Endothelial cell (in vitro differentiated cells): ENCODE measurements at regions not wholly inside any gene's neighbourhood (a gene's known extent, or its start where the extent isn't known, plus 50 kb on each side); places are given as distances from the start of the nearest gene placed in this dataset.

Source experiments
- DNase-seq: peaks from one replicate; pipeline ENCODE4 v3.0.0; 2021; ENCODE audit warnings: low spot score
- H3K27ac Mint-ChIP-seq: one replicate; pipeline ENCODE4 v1.8.0; 2021; ENCODE audit warnings: mixed read lengths, inconsistent platforms; ENCODE audit not compliant: unreplicated experiment
- H3K27me3 Mint-ChIP-seq: one replicate; pipeline ENCODE4 v1.8.0; 2021; ENCODE audit warnings: mild to moderate bottlenecking, moderate library complexity, mixed read lengths, inconsistent platforms; ENCODE audit not compliant: unreplicated experiment
- H3K36me3 Mint-ChIP-seq: one replicate; pipeline ENCODE4 v1.8.0; 2021; ENCODE audit warnings: mild to moderate bottlenecking, low read depth, mixed read lengths, inconsistent platforms; ENCODE audit not compliant: unreplicated experiment
- H3K4me1 Mint-ChIP-seq: one replicate; pipeline ENCODE4 v1.8.0; 2021; ENCODE audit warnings: mild to moderate bottlenecking, mixed read lengths, inconsistent platforms; ENCODE audit not compliant: unreplicated experiment
- H3K4me3 Mint-ChIP-seq: one replicate; pipeline ENCODE4 v1.8.0; 2021; ENCODE audit warnings: mild to moderate bottlenecking, mixed read lengths, inconsistent platforms; ENCODE audit not compliant: unreplicated experiment
- H3K9me3 Mint-ChIP-seq: one replicate; pipeline ENCODE4 v1.8.0; 2021; ENCODE audit warnings: mixed read lengths, inconsistent platforms; ENCODE audit not compliant: unreplicated experiment
- CTCF ChIP-seq: fragments of 200-600 bp; sonication (generic); IDR thresholded peaks from one replicate; pipeline ENCODE4 v1.5.0; 2021; ENCODE audit warnings: antibody characterized with exemption; ENCODE audit not compliant: unreplicated experiment

GRCh38 chr10:129094861-129095260 lies 372.2 kb upstream of the MGMT start:
- no peak overlapping the region for H3K27ac Mint-ChIP-seq
- H3K4me1 Mint-ChIP-seq, result peaks cover 3% of the 10 kb centered on the region
- H3K9me3 Mint-ChIP-seq, result no peaks in the 10 kb centered on the region
- TF ChIP-seq CTCF, result no peak
- no peaks in the 10 kb centered on the region for H3K36me3 Mint-ChIP-seq
- no peak overlapping the region for H3K4me3 Mint-ChIP-seq
- no peak for DNase-seq
- no peaks in the 10 kb centered on the region for H3K27me3 Mint-ChIP-seq

GRCh38 chr10:129095680-129096064 lies 371.4 kb upstream of the MGMT start:
- Mint-ChIP-seq H3K4me1 (peaks cover 5% of the 10 kb centered on the region), H3K27me3 (no peaks in the 10 kb centered on the region), H3K4me3 (no peak overlapping the region), H3K27ac (no peak overlapping the region), H3K36me3 (no peaks in the 10 kb centered on the region), H3K9me3 (no peaks in the 10 kb centered on the region)
- TF ChIP-seq CTCF, result no peak
- no peak for DNase-seq

DNA sequence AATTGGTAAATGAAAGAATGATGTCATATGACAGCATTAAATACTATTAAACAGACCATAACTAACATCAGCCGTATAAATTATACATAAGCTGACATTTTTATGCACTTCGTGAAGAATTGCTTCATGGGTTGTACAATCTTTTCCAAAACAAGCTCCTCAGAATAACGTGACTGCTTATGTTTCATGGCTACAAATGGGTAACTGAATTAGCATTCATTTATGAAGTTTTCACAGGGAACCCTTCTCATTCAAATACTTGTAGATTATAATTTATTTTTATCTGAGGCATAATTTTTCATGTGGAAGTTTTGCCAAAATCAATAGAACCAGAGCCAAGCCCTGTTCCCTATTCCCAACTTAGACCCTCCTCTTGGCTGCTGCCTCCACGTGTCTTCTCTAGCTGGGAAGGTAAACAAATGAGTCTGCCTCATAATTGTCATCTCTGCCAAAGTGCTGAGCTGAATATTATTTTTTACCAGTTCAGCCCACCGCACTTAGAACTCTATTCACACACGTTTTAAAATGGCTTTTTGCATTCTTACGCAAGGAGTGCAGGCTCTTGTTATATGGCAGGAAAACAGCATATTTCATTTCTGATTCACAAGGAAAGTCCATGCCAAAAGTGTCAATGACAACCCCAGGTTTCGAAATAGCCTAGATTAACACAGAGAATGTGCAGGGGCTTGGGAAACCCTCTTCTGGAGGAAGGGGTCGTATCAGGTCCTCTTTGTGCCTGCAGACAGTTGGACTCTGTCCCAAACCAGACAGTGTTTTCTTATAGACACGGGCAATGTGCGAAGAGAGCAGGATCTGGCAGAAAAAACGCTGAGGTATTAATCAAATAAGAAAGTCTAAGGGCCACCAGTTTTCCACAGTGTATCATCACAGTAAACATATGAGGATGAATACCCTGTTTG lies 370.7 kb upstream of the MGMT start:
- Mint-ChIP-seq H3K9me3 (no peaks in the 10 kb centered on the region), H3K27me3 (no peaks in the 10 kb centered on the region), H3K27ac (no peak overlapping the region), H3K4me1 (peaks cover 8% of the 10 kb centered on the region), H3K4me3 (no peak overlapping the region), H3K36me3 (no peaks in the 10 kb centered on the region)
- TF ChIP-seq CTCF, result no peak
- DNase-seq, result no peak

GRCh38 chr10:129097776-129098330 lies 369.2 kb upstream of the MGMT start:
- Mint-ChIP-seq H3K9me3 (no peaks in the 10 kb centered on the region), H3K4me3 (no peak overlapping the region), H3K27me3 (no peaks in the 10 kb centered on the region), H3K27ac (no peak overlapping the region), H3K4me1 (peaks cover 7% of the 10 kb centered on the region), H3K36me3 (no peaks in the 10 kb centered on the region)
- DNase-seq, result no peak
- no peak for TF ChIP-seq CTCF

DNA sequence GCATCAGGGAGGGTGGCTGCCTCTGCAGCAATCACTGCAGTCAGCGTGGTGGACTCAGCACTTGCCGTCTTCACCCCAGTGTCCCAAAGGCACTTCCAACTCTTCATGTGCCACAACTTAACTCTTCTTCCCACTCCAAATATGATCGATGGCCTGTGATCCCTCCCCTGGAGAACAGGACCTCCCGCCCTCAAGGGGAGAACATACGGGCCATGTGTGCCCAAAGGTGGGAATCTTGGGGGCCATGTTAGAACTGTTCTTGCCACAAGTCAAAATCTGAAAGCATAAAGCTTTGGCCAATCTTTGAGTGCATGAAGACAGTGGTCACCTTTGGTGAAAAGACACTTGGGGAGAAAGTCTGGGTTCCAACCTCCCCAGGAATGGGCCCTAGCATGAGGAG lies 368.5 kb upstream of the MGMT start:
- Mint-ChIP-seq H3K27ac (no peak overlapping the region), H3K4me3 (no peak overlapping the region), H3K4me1 (peaks cover 7% of the 10 kb centered on the region), H3K36me3 (no peaks in the 10 kb centered on the region), H3K9me3 (no peaks in the 10 kb centered on the region), H3K27me3 (no peaks in the 10 kb centered on the region)
- no peak for TF ChIP-seq CTCF
- DNase-seq, result no peak
